Activated naive CD8-positive, alpha-beta T cell treated with anti-CD3 and anti-CD28 coated beads, Interleukin-2, amount 50 U/mL, for 24 hours (primary cell): ENCODE measurements at regions not wholly inside any gene's neighbourhood (a gene's known extent, or its start where the extent isn't known, plus 50 kb on each side); places are given as distances from the start of the nearest gene placed in this dataset.
A peak's percentile ranks its signal among the peaks of the same experiment; 100 is the strongest.
"Not testable (repeated sequence)": the region's sequence is repeated elsewhere in the genome, so short reads cannot be mapped to it uniquely, and the experiment has no call there.

Experiments used
- ATAC-seq: fragments of 150-1000 bp; cut with Tn5 transposase; one replicate; pipeline ENCODE4 v1.10.0; 2021
- DNase-seq: peaks from one replicate; pipeline ENCODE4 v3.0.0; 2021
- H3K27ac Mint-ChIP-seq: one replicate; pipeline ENCODE4 v1.8.0; 2021; ENCODE audit warnings: mild to moderate bottlenecking, mixed read lengths
- H3K27me3 Mint-ChIP-seq: one replicate; pipeline ENCODE4 v1.8.0; 2021; ENCODE audit warnings: mixed read lengths
- H3K36me3 Mint-ChIP-seq: one replicate; pipeline ENCODE4 v1.8.0; 2021; ENCODE audit warnings: low read depth, mixed read lengths
- H3K4me1 Mint-ChIP-seq: one replicate; pipeline ENCODE4 v1.8.0; 2021; ENCODE audit warnings: mixed read lengths
- H3K4me3 Mint-ChIP-seq: one replicate; pipeline ENCODE4 v1.8.0; 2021; ENCODE audit warnings: mild to moderate bottlenecking, moderate library complexity, mixed read lengths
- H3K9me3 Mint-ChIP-seq: one replicate; pipeline ENCODE4 v1.8.0; 2021; ENCODE audit warnings: mixed read lengths

GRCh38 chr7:83306502-83306901 lies 143.8 kb upstream of the PCLO start:
- Mint-ChIP-seq H3K4me1 (no peaks in the 10 kb centered on the region), H3K27ac (no peak overlapping the region), H3K4me3 (no peak overlapping the region), H3K9me3 (peaks cover 4% of the 10 kb centered on the region), H3K27me3 (no peaks in the 10 kb centered on the region), H3K36me3 (no peaks in the 10 kb centered on the region)
- no peak for DNase-seq
- no peak for ATAC-seq

- Mint-ChIP-seq H3K9me3 (peaks cover 4% of the 10 kb centered on the region), H3K27ac (no peak overlapping the region), H3K27me3 (no peaks in the 10 kb centered on the region), H3K36me3 (no peaks in the 10 kb centered on the region), H3K4me1 (no peaks in the 10 kb centered on the region), H3K4me3 (no peak overlapping the region)
- no peak for DNase-seq
- no peak for ATAC-seq
Observed at GRCh38 chr7:83305027-83305426, 142.3 kb upstream of the PCLO start.

- no peaks in the 10 kb centered on the region for H3K36me3 Mint-ChIP-seq
- no peak overlapping the region for H3K27ac Mint-ChIP-seq
- no peaks in the 10 kb centered on the region for H3K4me1 Mint-ChIP-seq
- no peaks in the 10 kb centered on the region for H3K27me3 Mint-ChIP-seq
- DNase-seq (no peak), ATAC-seq (no peak)
- no peak overlapping the region for H3K4me3 Mint-ChIP-seq
- H3K9me3 Mint-ChIP-seq = peaks cover 12% of the 10 kb centered on the region
Observed at GRCh38 chr7:83301416-83301815, 138.7 kb upstream of the PCLO start.

GRCh38 chr7:83290211-83290610 lies 127.5 kb upstream of the PCLO start:
- H3K27ac Mint-ChIP-seq = no peak overlapping the region
- peaks cover 5% of the 10 kb centered on the region for H3K9me3 Mint-ChIP-seq
- ATAC-seq = no peak
- no peaks in the 10 kb centered on the region for H3K36me3 Mint-ChIP-seq
- H3K4me3 Mint-ChIP-seq = no peak overlapping the region
- no peaks in the 10 kb centered on the region for H3K4me1 Mint-ChIP-seq
- H3K27me3 Mint-ChIP-seq = no peaks in the 10 kb centered on the region
- DNase-seq = no peak

DNA sequence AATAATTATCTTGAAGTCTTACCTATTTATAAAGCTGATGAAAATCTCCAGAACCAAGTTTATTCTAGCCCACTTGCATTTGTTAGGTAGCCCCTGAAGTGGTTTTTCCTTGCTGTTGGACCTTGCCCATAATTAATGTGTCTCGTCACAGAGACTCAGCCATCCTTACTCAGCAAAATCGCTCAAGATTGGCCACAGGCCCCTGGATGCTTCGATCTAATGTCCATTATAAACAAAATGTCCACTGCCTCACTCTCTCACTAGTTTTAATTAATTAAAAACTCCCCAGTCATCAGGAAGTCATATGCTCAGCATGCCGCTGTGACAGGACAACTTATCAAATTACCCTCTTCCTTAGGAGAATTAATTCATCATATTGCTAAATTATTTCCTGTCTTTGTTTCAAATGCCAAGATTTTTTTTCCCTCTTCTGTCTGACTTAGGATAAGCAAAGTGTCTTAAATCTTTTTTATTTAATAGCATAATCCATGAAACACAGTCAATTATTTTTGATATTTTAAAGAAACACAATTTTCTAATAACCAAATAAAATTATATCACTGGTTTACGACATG lies 126.8 kb upstream of the PCLO start:
- H3K27ac Mint-ChIP-seq = no peak overlapping the region
- peaks cover 5% of the 10 kb centered on the region for H3K9me3 Mint-ChIP-seq
- H3K4me3 Mint-ChIP-seq = no peak overlapping the region
- no peak for DNase-seq
- H3K4me1 Mint-ChIP-seq = no peaks in the 10 kb centered on the region
- H3K27me3 Mint-ChIP-seq = no peaks in the 10 kb centered on the region
- no peak for ATAC-seq
- H3K36me3 Mint-ChIP-seq = no peaks in the 10 kb centered on the region

- ATAC-seq (no peak), DNase-seq (no peak)
- H3K27me3 Mint-ChIP-seq = no peaks in the 10 kb centered on the region
- H3K4me1 Mint-ChIP-seq = no peaks in the 10 kb centered on the region
- no peaks in the 10 kb centered on the region for H3K36me3 Mint-ChIP-seq
- H3K4me3 Mint-ChIP-seq = no peak overlapping the region
- no peak overlapping the region for H3K27ac Mint-ChIP-seq
- no peaks in the 10 kb centered on the region for H3K9me3 Mint-ChIP-seq
Observed at GRCh38 chr7:83280671-83281070, 118.0 kb upstream of the PCLO start.

DNA sequence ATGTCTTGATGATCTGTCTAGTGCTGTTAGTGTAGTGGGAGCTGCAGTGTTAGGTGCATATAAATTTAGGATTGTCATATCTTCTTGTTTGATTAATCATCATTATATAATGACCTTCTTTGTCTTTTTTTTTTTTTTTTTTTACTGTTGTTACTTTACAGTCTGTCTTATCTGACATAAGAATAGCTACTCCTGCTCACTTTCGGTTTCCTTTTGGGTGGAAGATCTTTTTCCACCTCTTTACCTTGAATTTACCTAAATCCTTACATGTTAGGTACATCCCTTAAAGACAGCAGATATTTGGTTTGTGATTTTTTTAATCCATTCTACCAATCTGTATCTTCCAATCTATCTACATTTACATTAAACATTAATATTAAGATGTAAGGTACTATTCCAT lies 113.6 kb upstream of the PCLO start:
- H3K27me3 Mint-ChIP-seq = no peaks in the 10 kb centered on the region
- H3K27ac Mint-ChIP-seq = no peak overlapping the region
- DNase-seq (no peak), ATAC-seq (no peak)
- H3K4me3 Mint-ChIP-seq = no peak overlapping the region
- H3K4me1 Mint-ChIP-seq = no peaks in the 10 kb centered on the region
- no peaks in the 10 kb centered on the region for H3K36me3 Mint-ChIP-seq
- no peaks in the 10 kb centered on the region for H3K9me3 Mint-ChIP-seq

DNA sequence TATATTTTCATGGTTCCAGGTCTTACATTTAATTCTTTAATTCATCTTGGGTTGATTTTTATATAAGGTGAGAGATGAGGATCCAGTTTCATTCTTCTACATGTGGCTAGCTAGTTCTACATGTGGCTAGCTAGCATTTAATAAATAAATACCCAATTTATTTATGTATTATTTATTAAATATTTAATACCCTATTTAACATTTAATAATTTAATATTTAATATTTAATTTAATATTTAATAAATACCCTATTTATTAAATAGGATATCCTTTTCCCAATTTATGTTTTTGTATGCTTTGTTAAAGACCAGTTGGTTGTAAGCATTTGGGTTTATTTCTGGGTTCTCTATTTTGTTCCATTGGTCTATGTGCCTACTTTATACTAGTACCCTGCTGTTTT lies 111.0 kb upstream of the PCLO start:
- H3K4me1 Mint-ChIP-seq = no peaks in the 10 kb centered on the region

GRCh38 chr7:83271212-83272099 lies 108.8 kb upstream of the PCLO start:
- DNase-seq = no peak
- no peaks in the 10 kb centered on the region for H3K36me3 Mint-ChIP-seq

More for the DNA sequence above, 111.0 kb upstream of the PCLO start:
- DNase-seq = no peak
- H3K27ac Mint-ChIP-seq = no peak overlapping the region
- no peaks in the 10 kb centered on the region for H3K27me3 Mint-ChIP-seq
- no peaks in the 10 kb centered on the region for H3K9me3 Mint-ChIP-seq
- H3K4me3 Mint-ChIP-seq = no peak overlapping the region
- H3K36me3 Mint-ChIP-seq = no peaks in the 10 kb centered on the region
- ATAC-seq = no peak

GRCh38 chr7:83270407-83270806 lies 107.7 kb upstream of the PCLO start:
- H3K27me3 Mint-ChIP-seq = no peaks in the 10 kb centered on the region
- ATAC-seq = no peak
- H3K9me3 Mint-ChIP-seq = no peaks in the 10 kb centered on the region
- H3K4me3 Mint-ChIP-seq = no peak overlapping the region
- H3K4me1 Mint-ChIP-seq = no peaks in the 10 kb centered on the region
- no peak overlapping the region for H3K27ac Mint-ChIP-seq
- DNase-seq = no peak
- H3K36me3 Mint-ChIP-seq = no peaks in the 10 kb centered on the region

More at GRCh38 chr7:83271212-83272099, 108.8 kb upstream of the PCLO start:
- no peaks in the 10 kb centered on the region for H3K4me1 Mint-ChIP-seq
- H3K4me3 Mint-ChIP-seq = no peak overlapping the region
- H3K27me3 Mint-ChIP-seq = no peaks in the 10 kb centered on the region
- no peaks in the 10 kb centered on the region for H3K9me3 Mint-ChIP-seq
- no peak for ATAC-seq
- no peak overlapping the region for H3K27ac Mint-ChIP-seq

- no peak for ATAC-seq
- no peaks in the 10 kb centered on the region for H3K36me3 Mint-ChIP-seq
- no peaks in the 10 kb centered on the region for H3K9me3 Mint-ChIP-seq
Observed at GRCh38 chr7:83267141-83267631, 104.5 kb upstream of the PCLO start.

GRCh38 chr7:83263442-83264034 lies 100.9 kb upstream of the PCLO start:
- H3K4me3 Mint-ChIP-seq, H3K36me3 Mint-ChIP-seq, H3K27me3 Mint-ChIP-seq, DNase-seq, H3K4me1 Mint-ChIP-seq, H3K9me3 Mint-ChIP-seq, ATAC-seq: not testable (repeated sequence)
- peak overlapping the region; percentile 59 for H3K27ac Mint-ChIP-seq

More at GRCh38 chr7:83267141-83267631, 104.5 kb upstream of the PCLO start:
- no peak for DNase-seq
- no peak overlapping the region for H3K27ac Mint-ChIP-seq
- no peaks in the 10 kb centered on the region for H3K27me3 Mint-ChIP-seq
- H3K4me3 Mint-ChIP-seq = no peak overlapping the region
- H3K4me1 Mint-ChIP-seq = no peaks in the 10 kb centered on the region

GRCh38 chr7:83259064-83259463 lies 96.4 kb upstream of the PCLO start:
- H3K4me3 Mint-ChIP-seq = no peak overlapping the region
- no peak overlapping the region for H3K27ac Mint-ChIP-seq
- H3K4me1 Mint-ChIP-seq = no peaks in the 10 kb centered on the region
- DNase-seq (no peak), ATAC-seq (no peak)
- no peaks in the 10 kb centered on the region for H3K27me3 Mint-ChIP-seq
- no peaks in the 10 kb centered on the region for H3K9me3 Mint-ChIP-seq
- H3K36me3 Mint-ChIP-seq = no peaks in the 10 kb centered on the region

- ATAC-seq (no peak), DNase-seq (no peak)
- H3K27me3 Mint-ChIP-seq = no peaks in the 10 kb centered on the region
- no peaks in the 10 kb centered on the region for H3K36me3 Mint-ChIP-seq
- H3K9me3 Mint-ChIP-seq = peaks cover 24% of the 10 kb centered on the region
- no peak overlapping the region for H3K27ac Mint-ChIP-seq
- no peak overlapping the region for H3K4me3 Mint-ChIP-seq
- H3K4me1 Mint-ChIP-seq = no peaks in the 10 kb centered on the region
Observed at GRCh38 chr7:83248000-83248399, 85.3 kb upstream of the PCLO start.

DNA sequence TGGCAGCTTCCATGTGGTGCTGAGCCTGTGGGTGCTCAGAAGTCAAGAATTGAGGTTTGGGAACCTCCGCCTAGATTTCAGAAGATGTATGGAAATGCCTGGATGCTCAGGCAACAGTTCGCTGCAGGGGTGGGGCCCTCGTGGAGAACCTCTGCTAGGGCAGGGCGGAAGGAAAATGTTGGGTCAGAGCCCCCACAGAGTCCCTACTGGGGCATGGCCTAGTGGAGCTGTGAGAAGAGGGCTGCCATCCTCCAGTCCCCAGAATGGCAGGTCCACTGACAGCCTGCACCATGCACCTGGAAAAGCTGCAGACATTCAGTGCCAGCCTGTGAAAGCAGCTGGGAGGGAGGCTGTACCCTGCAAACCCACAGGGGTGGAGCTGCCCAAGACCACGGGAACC lies 56.5 kb upstream of the PCLO start:
- H3K9me3 Mint-ChIP-seq, ATAC-seq, H3K4me1 Mint-ChIP-seq, H3K27ac Mint-ChIP-seq, H3K4me3 Mint-ChIP-seq, DNase-seq, H3K27me3 Mint-ChIP-seq, H3K36me3 Mint-ChIP-seq: not testable (repeated sequence)
